HepG2 (cell line): ENCODE measurements at regions not wholly inside any gene's neighbourhood (a gene's known extent, or its start where the extent isn't known, plus 50 kb on each side); places are given as distances from the start of the nearest gene placed in this dataset.

Source experiments
- POLR2AphosphoS2 ChIP-seq: IDR thresholded peaks from 2 replicates; pipeline ENCODE4 v1.6.1; 2011; ENCODE audit warnings: low read depth, low read length, improper control_type of control experiment
- TAF15 ChIP-seq: fragments of 200-400 bp; formaldehyde crosslinking; IDR thresholded peaks from one replicate; pipeline ENCODE4 v1.6.1; 2018; ENCODE audit warnings: mild to moderate bottlenecking, low read depth, low read length; ENCODE audit not compliant: poor library complexity, severe bottlenecking
- YY1 ChIP-seq: IDR thresholded peaks from 2 replicates; pipeline ENCODE4 v1.6.1; 2011; ENCODE audit warnings: low read length, low read depth, moderate library complexity, mild to moderate bottlenecking; ENCODE audit not compliant: insufficient read depth, insufficient replicate concordance
- ZNF12 ChIP-seq: sonication (generic); formaldehyde crosslinking; IDR thresholded peaks from 2 replicates; pipeline ENCODE4 v1.5.0; 2020; ENCODE audit warnings: missing genetic modification reagents
- TF ChIP-seq, protein P1 (sequence below): sonication (generic); formaldehyde crosslinking; IDR thresholded peaks from 2 replicates; pipeline ENCODE4 v1.4.0; 2020; ENCODE audit warnings: mild to moderate bottlenecking, missing genetic modification reagents
- TF ChIP-seq, protein P2 (sequence below): sonication (generic); formaldehyde crosslinking; IDR thresholded peaks from 2 replicates; pipeline ENCODE4 v1.5.0; 2020; ENCODE audit warnings: mild to moderate bottlenecking, missing genetic modification reagents, moderate library complexity
- TF ChIP-seq, protein P3 (sequence below): sonication (generic); formaldehyde crosslinking; IDR thresholded peaks from 2 replicates; pipeline ENCODE4 v1.8.1; 2023; ENCODE audit warnings: mild to moderate bottlenecking, inconsistent platforms, moderate library complexity, missing genetic modification reagents, borderline replicate concordance

DNA sequence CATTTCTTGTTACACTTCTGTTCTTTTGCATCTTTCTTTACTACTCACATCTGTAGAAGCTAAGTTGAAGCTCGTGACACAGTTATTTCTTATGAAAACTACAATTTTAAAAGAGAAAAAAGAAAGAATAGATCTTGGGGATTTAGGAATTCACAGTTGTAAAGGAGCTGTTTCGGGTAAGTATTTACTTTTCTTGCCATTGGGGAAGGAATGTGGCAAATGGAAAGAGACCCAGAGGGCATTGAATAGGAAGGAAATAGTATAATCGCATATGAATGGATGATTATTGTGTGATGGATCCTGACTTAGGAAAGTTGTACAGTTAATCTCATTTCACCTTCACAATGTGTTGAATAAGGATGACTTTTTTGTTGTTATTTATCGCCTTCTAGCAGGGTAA is 914.1 kb upstream of the CDH8 start:
- TF ChIP-seq ZNF12 (CRISPR knock-in tag) (no peak), POLR2AphosphoS2 (no peak), YY1 (no peak), TAF15 (no peak)
- TF ChIP-seq, protein P1, sequence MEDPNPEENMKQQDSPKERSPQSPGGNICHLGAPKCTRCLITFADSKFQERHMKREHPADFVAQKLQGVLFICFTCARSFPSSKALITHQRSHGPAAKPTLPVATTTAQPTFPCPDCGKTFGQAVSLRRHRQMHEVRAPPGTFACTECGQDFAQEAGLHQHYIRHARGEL, result no peak
- TF ChIP-seq, protein P2, sequence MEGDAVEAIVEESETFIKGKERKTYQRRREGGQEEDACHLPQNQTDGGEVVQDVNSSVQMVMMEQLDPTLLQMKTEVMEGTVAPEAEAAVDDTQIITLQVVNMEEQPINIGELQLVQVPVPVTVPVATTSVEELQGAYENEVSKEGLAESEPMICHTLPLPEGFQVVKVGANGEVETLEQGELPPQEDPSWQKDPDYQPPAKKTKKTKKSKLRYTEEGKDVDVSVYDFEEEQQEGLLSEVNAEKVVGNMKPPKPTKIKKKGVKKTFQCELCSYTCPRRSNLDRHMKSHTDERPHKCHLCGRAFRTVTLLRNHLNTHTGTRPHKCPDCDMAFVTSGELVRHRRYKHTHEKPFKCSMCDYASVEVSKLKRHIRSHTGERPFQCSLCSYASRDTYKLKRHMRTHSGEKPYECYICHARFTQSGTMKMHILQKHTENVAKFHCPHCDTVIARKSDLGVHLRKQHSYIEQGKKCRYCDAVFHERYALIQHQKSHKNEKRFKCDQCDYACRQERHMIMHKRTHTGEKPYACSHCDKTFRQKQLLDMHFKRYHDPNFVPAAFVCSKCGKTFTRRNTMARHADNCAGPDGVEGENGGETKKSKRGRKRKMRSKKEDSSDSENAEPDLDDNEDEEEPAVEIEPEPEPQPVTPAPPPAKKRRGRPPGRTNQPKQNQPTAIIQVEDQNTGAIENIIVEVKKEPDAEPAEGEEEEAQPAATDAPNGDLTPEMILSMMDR (CRISPR knock-in tag), result no peak
- TF ChIP-seq, protein P3, sequence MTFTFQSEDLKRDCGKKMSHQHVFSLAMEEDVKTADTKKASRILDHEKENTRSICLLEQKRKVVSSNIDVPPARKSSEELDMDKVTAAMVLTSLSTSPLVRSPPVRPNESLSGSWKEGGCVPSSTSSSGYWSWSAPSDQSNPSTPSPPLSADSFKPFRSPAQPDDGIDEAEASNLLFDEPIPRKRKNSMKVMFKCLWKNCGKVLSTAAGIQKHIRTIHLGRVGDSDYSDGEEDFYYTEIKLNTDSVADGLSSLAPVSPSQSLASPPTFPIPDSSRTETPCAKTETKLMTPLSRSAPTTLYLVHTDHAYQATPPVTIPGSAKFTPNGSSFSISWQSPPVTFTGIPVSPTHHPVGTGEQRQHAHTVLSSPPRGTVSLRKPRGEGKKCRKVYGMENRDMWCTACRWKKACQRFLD (CRISPR knock-in tag), result no peak
